Mesothelial cell of epicardium (in vitro differentiated cells): ENCODE measurements at regions not wholly inside any gene's neighbourhood (a gene's known extent, or its start where the extent isn't known, plus 50 kb on each side); places are given as distances from the start of the nearest gene placed in this dataset.

Experiments
- DNase-seq, 2 experiments: peaks; one replicate each; pipeline ENCODE4 v3.0.0; 2021; ENCODE audit warnings: low spot score in 2 of 2; ENCODE audit not compliant: unreplicated experiment in 2 of 2
- H3K27ac Mint-ChIP-seq: 2 replicates; pipeline ENCODE4 v1.8.0; 2021; ENCODE audit warnings: mixed read lengths
- H3K27me3 Mint-ChIP-seq: 2 replicates; pipeline ENCODE4 v1.8.0; 2021; ENCODE audit warnings: low read depth, mixed read lengths
- H3K36me3 Mint-ChIP-seq: 2 replicates; pipeline ENCODE4 v1.8.0; 2021; ENCODE audit warnings: mixed read lengths
- H3K4me1 Mint-ChIP-seq: 2 replicates; pipeline ENCODE4 v1.8.0; 2021; ENCODE audit warnings: mixed read lengths
- H3K4me3 Mint-ChIP-seq: 2 replicates; pipeline ENCODE4 v1.8.0; 2021; ENCODE audit warnings: mild to moderate bottlenecking, moderate library complexity, mixed read lengths
- H3K9me3 Mint-ChIP-seq: 2 replicates; pipeline ENCODE4 v1.8.0; 2021; ENCODE audit warnings: mixed read lengths
- CTCF ChIP-seq: fragments of 200-600 bp; sonication (generic); IDR thresholded peaks from one replicate; pipeline ENCODE4 v1.5.0; 2021; ENCODE audit warnings: antibody characterized with exemption; ENCODE audit not compliant: unreplicated experiment

GRCh38 chr2:49861821-49862220 lies 707.5 kb upstream of the FSHR start:
- no peaks in the 10 kb centered on the region for H3K9me3 Mint-ChIP-seq
- no peak overlapping the region for H3K4me3 Mint-ChIP-seq
- DNase-seq: no peak
- TF ChIP-seq CTCF: no peak
- peaks cover 9% of the 10 kb centered on the region for H3K4me1 Mint-ChIP-seq
- H3K27ac Mint-ChIP-seq: no peak overlapping the region
- no peaks in the 10 kb centered on the region for H3K36me3 Mint-ChIP-seq
- H3K27me3 Mint-ChIP-seq: no peaks in the 10 kb centered on the region

GRCh38 chr2:49860834-49861233 lies 706.5 kb upstream of the FSHR start:
- Mint-ChIP-seq H3K27ac (no peak overlapping the region), H3K4me1 (peaks cover 9% of the 10 kb centered on the region), H3K4me3 (no peak overlapping the region), H3K27me3 (no peaks in the 10 kb centered on the region), H3K36me3 (no peaks in the 10 kb centered on the region), H3K9me3 (peaks cover 2% of the 10 kb centered on the region)
- no peak for DNase-seq
- TF ChIP-seq CTCF: no peak

DNA sequence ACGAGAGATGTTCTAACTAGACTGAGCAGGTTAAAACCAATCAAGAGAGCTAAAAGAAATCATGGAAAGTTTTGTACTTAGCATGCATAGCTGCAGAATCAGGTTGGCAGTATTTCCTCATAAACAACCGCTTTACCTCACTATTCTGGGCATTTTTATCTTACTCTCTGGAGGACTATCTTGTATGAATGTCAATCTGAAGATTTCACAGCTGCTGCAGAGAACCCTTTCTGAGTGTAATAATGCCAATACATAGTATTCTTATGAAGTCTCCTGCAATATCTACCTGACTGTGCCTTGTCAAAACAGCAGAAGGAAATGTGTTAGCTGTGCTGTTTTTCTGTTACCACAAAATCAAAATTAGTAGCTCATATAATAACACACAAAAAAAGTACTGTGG lies 705.9 kb upstream of the FSHR start:
- no peaks in the 10 kb centered on the region for H3K27me3 Mint-ChIP-seq
- H3K27ac Mint-ChIP-seq: no peak overlapping the region
- H3K36me3 Mint-ChIP-seq: no peaks in the 10 kb centered on the region
- no peak overlapping the region for H3K4me3 Mint-ChIP-seq
- H3K9me3 Mint-ChIP-seq: peaks cover 2% of the 10 kb centered on the region
- DNase-seq: no peak
- TF ChIP-seq CTCF: no peak
- peaks cover 9% of the 10 kb centered on the region for H3K4me1 Mint-ChIP-seq

- no peak overlapping the region for H3K4me3 Mint-ChIP-seq
- H3K36me3 Mint-ChIP-seq: no peaks in the 10 kb centered on the region
- peaks cover 9% of the 10 kb centered on the region for H3K4me1 Mint-ChIP-seq
- no peak for TF ChIP-seq CTCF
- no peak for DNase-seq
- H3K27me3 Mint-ChIP-seq: no peaks in the 10 kb centered on the region
- no peak overlapping the region for H3K27ac Mint-ChIP-seq
- H3K9me3 Mint-ChIP-seq: peaks cover 2% of the 10 kb centered on the region
Observed at GRCh38 chr2:49858657-49859056, 704.3 kb upstream of the FSHR start.

DNA sequence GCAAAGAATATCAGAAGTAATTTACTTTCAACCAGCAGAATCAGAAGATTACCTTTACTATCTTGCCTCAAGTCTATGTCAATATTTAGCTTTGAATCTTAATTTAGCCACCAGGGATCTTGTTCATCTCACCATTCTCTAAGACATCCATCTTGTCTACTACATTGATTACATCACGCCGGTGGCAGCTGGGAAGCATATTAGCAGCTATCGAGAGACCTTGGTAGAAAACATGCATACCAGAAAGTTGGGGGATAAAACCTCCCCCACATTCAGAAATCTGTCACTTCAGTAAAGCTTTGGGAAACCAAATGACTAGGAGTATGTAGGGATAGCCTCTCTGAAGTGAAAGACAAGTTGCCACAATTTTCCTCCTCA lies 703.8 kb upstream of the FSHR start:
- H3K27ac Mint-ChIP-seq: no peak overlapping the region

More for the DNA sequence above, 703.8 kb upstream of the FSHR start:
- Mint-ChIP-seq H3K36me3 (no peaks in the 10 kb centered on the region), H3K4me3 (no peak overlapping the region), H3K4me1 (peaks cover 9% of the 10 kb centered on the region), H3K27me3 (no peaks in the 10 kb centered on the region), H3K9me3 (peaks cover 2% of the 10 kb centered on the region)
- no peak for TF ChIP-seq CTCF
- no peak for DNase-seq
